8988T (cell line): ENCODE measurements at regions not wholly inside any gene's neighbourhood (a gene's known extent, or its start where the extent isn't known, plus 50 kb on each side); places are given as distances from the start of the nearest gene placed in this dataset.

Experiments
- DNase-seq: peaks from one replicate; pipeline ENCODE4 v3.0.0; 2011

DNA sequence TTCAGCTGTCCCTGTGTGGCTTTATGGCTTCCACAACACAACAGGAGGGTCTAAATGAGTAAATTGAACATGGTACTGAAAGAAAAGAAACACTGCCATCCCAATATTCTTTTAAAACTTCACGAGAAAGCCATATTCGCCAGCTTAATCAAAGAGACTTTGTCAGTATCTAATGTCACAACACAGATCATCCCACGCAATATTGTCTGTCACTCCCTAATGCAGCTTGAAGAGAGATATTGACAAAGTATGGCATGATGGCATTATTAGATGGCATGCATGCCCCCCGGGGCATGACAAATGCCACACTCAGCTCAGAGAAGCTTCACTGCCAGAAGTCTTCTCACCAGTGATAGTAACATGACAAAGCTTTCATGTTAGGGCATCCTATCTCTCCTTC is 197.8 kb downstream of the TTC8 start:
- DNase-seq, result no peak

DNA sequence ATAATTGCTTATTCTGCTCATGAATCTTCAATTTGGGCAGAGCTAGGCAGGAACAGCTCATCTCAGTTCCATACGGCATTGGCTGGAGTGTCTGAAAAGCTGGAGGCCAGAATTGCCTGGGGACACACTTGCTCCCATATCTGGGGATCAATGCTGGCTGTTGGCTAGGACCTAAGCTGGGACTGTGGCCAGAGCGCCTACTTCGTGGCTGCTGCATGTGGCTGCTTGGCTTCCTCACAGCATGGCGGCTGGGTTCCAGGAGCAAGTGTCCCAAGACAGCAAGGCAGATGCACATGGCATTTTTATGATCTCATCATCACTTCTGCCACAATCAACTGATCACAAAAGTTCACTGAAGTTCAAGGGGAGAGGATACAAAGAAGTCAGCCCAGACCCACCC is 200.2 kb downstream of the TTC8 start:
- no peak for DNase-seq

GRCh38 chr14:89025561-89026236 is 201.2 kb downstream of the TTC8 start:
- no peak for DNase-seq

- peak; percentile 83 for DNase-seq
These were observed 202.8 kb downstream of the TTC8 start for GRCh38 chr14:89027097-89027740.

GRCh38 chr14:89028462-89029134 is 204.1 kb downstream of the TTC8 start:
- DNase-seq, result no peak

DNA sequence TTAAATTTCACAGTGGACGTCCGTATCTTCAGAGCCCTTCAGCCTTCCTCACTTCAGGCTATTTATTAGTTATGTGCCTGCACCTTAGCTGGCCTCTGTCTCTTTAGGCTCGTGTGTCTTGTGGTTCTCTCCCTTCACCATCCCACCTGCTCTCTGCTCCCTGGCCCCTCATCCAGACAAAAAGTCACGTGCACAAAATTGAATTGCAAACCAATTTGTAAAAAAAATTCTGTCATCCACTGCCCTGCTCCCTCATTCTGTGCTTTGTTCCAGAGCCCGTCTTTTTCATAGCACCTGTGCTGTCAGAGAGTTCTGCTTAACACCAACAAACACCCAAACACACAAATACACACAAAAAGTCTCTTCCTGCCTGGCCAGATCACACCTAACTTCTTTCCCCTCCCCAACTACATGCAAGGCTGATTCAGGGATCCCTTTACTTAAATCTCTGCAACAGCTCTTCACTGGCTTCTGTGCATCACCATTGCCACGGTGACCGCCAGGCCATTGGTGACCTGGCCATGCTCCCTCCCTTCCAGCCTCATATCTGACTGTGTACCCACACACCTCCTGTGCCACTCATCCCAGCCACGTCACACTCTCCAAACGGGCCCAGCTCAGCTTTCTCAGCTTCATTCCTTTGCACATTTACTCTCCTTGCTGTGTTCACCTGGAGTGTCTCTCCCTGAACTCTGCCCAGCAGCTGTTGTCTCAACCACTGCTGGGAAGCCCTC is 205.7 kb downstream of the TTC8 start:
- DNase-seq, result no peak

- DNase-seq, result no peak
These were observed 206.5 kb downstream of the TTC8 start for GRCh38 chr14:89030921-89031320.

DNA sequence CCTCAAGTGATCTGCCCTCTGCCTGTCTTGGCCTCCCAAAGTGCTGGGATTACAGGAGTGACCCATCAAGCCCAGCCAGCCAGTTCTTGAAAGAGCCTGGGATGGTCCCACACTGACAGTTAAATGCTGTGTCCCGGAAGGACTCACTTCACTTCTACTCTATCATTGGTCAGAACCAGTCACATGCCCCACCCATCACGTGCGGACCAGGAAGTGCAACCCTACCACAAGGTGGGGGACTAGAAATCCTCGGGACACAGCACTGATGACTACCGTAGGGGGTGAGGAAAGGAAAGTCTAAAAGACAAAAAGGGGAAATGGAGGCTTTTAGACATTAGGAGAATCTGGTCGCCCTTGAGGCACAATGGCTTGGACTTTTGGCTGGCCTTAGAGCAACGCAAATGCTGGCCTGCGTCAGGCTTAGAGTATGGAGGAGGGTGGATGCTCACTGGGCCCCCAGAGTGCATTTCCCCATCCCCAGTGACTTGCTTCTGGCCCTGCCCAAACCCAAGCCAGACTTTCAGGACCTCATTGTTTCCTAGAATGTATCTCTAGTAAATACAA is 207.7 kb downstream of the TTC8 start:
- no peak for DNase-seq

GRCh38 chr14:89033756-89034155 is 209.3 kb downstream of the TTC8 start:
- no peak for DNase-seq

- DNase-seq, result no peak
These were observed 211.9 kb downstream of the TTC8 start for GRCh38 chr14:89036371-89036770.

- DNase-seq, result no peak
These were observed 212.6 kb downstream of the TTC8 start for GRCh38 chr14:89037065-89037464.

- DNase-seq, result no peak
These were observed 215.6 kb downstream of the TTC8 start for GRCh38 chr14:89040080-89040459.

DNA sequence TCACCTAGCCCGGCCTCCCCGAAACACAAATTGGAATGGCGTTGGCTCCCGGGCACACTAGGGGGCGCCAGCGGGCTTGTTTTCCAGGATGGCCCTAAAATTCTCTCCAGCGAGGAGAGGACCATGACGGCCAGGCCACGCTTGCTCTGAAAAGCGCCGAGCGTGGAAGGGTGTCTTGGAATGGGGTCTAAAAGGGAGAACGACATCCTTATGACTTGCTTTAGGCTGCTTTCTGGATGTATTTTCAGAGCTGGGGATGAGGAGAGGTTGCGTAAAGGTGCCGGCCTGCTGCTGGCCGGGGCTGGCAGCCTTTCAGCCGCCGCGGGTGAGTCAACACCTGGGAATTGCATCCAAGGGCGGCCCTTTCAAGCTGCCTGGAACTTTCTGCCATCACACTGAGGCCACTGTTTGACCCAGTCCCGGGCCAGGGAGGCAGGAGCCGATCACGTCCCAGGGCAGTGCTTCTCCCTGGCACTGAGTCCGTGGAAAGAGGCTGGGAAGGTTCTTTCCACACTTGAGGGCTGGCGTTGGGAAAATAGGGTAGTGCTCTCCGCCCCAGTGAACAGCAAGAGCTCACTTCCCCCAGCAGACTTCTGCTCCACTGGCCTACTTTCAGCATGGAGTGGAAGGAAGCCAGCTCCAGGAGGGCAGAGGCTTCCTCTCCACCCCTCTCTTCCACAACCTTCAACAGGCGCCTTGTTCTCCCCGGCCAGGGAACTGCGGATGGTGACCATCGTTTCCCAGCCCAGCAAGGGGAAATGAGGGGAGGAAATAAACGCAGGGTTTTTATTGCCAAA is 216.2 kb downstream of the TTC8 start:
- peak; percentile 58 for DNase-seq

GRCh38 chr14:89041257-89041582 is 216.8 kb downstream of the TTC8 start:
- DNase-seq, result no peak

GRCh38 chr14:89042021-89042420 is 217.6 kb downstream of the TTC8 start:
- DNase-seq, result no peak

DNA sequence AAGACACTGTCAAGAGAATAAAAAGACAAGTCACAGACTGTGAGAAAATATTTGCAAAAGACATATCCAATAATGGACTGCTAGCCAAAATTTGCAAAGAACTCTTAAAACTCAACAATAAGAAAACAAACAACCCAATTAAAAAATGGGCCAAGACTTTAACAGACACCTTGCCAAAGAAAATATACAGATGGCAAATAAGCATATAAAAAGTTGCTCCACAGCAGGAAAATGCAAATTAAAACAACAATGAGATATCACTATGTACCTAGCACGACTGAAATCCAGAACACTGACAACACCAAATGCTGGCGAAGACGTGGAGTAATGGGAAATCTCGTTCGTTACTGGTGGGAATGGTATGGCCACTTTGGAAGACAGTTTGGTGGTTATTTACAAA is 228.9 kb downstream of the TTC8 start:
- no peak for DNase-seq

GRCh38 chr14:89056394-89056793 is 231.9 kb downstream of the TTC8 start:
- DNase-seq, result no peak

- DNase-seq, result no peak
These were observed 234.2 kb downstream of the TTC8 start for GRCh38 chr14:89058697-89059096.

DNA sequence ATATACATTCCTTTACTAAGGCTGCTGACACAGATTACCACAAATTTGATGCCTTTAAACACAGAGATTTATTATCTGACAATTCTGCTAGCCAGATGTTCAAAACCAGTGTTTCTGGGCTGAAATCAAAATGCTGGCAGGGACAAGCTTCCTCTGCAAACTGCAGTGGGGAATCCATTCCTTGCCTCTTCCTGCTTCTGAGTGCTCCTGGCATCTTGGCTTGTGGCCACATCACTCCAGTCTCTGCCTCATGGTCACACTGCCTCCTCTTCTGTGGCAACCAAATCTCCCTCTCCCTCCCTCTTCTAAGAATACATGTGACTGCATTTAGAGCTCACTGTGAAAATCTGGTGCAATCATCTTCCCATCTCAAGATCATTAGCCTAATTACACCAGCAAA is 235.7 kb downstream of the TTC8 start:
- DNase-seq, result no peak

- no peak for DNase-seq
These were observed 237.2 kb downstream of the TTC8 start for GRCh38 chr14:89061696-89062095.

DNA sequence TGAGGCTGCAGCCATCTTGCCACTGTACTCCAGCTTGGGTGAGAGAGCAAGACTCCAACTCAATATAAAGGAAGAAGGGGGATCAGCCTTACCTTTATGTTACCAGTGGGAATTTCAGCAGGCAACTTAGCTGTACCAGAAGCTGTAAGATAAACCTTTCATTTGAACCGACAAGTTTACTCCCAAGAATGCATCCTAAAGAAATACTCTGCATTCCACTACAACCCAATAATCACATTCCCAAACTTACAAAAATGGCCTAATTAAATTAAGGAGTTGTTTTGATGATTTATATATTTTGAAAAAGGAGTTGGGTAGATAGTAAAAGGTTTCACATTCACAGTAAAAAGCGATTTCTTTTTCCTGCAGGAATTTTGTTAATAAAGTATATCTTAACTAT is 241.4 kb downstream of the TTC8 start:
- no peak for DNase-seq

DNA sequence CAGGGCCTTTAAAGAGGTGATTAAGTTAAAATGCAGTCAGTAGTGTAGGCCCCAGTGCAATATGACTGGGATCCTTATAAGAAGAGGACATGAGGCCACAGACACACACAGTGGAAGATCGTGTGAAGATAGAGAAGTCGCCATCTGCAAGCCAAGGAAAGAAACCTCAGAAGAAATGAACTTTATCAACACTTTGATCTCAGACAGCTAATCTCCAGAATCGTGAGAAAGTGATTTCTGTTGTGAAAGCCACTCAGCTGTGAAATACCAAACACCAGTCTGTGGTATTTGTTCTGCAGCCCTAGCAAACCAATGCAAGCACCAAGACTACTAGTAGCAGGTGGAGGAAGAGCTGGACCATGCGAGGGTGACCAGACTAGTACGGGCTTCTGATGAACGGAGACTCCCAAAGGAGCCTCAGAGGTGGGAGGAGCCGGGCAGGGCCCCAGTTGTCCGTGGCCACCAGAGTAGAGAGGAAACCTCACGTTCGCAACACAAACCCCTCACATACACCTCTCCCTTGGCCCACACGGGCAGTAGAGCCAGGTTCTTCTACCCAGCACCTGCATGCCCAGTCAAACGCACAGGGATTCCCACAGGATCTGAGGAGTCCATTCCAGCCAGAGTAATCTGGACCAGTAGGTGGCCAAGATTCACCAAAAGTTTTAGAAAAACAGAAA is 243.0 kb downstream of the TTC8 start:
- no peak for DNase-seq
